GM18519 (cell line): ENCODE measurements at regions not wholly inside any gene's neighbourhood (a gene's known extent, or its start where the extent isn't known, plus 50 kb on each side); places are given as distances from the start of the nearest gene placed in this dataset.
A peak's percentile ranks its signal among the peaks of the same experiment; 100 is the strongest.

Experiments
- ATAC-seq: cut with Tn5 transposase; IDR thresholded peaks from one replicate; pipeline ENCODE4 v1.9.1; 2021; ENCODE audit warnings: mild to moderate bottlenecking, moderate library complexity; ENCODE audit not compliant: unreplicated experiment, low FRiP score

DNA sequence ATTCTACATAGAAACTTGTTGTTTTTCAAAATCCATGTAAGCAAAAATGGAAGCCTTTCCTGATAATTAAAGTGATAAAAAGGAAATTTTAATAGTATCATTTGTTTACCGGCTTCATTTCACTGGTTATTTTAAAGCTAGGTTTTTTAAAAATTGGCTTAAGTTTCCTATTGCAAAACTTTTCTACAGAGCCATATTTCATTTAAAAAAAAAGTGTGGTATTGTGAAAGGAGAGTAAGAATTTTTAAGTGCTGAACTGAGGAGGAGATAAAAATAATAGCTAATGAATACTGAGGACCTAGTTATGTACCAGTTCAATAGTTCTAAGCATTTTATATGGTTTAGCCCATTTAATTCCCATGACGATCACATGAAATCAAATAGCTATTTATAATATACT lies 172.2 kb upstream of the COL1A2 start:
- ATAC-seq, result no peak

DNA sequence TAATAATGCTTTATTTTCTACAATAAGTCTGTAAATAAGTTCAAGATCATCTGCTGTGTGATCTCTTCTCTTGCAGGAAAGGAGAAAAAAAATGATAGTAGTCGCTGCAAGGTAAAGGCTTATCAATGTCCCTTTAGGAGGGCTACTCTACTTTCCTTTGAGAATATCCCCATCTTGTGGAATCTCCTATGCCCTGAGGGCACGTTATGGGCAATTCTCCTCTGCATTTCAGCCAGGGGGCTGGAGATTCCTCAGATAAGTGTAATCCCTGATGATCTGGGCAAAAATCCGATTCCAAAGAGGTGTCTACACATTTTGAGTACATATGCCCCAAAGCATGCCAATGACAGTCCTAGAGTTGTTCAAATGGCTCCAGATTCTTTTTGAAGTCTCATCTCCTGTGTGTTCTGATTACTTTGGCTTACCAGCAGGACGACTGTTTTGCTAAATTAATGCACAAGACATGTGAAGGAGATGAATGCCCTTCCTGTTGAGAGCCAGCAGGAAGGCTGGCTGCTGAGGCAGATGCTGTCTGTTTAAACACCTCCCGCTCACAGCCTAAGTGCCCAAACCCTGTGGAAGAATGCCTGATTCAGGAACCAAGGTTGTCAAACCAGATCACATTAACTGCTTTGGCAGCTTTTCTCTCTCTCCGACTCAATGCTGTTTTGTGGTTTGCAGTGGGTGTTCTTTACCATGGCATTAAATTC lies 171.2 kb upstream of the COL1A2 start:
- ATAC-seq, result peak; percentile 39

DNA sequence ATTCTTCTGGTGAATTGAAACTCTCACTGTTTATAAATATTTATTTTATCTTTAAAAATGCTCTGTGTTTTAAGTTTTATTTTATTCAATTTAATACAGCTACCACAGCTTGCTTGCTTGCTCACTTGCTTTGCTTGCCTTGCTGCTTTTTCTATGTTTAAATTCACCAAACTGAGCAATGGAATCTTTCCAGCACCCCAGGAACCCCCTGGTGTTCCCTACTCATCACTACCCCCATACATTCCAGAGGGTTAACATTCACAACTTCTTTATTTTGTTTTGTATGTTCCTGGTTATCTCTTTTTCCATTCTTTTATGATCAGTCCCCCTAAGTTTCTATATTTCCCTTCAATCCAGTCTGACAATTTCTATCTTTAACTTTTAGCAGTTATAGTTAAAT lies 166.5 kb upstream of the COL1A2 start:
- no peak for ATAC-seq

DNA sequence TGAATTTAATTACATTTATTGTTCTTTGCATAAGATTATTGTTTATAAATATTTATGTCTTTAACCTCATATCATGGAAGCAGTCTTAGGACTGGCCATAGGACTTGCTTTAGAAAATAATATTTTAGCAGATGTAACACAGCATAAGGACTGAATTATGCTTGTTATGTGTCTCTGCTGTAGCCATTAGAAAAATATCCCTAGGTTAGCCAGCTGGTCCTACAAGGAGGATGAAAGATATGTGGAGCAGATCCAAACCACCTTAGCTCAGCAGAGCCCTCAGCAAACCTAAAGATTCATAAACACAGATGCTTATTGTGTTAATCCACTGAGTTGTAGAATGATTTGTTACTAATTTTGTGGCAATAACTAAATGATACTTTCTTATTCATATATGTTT lies 166.0 kb upstream of the COL1A2 start:
- no peak for ATAC-seq

DNA sequence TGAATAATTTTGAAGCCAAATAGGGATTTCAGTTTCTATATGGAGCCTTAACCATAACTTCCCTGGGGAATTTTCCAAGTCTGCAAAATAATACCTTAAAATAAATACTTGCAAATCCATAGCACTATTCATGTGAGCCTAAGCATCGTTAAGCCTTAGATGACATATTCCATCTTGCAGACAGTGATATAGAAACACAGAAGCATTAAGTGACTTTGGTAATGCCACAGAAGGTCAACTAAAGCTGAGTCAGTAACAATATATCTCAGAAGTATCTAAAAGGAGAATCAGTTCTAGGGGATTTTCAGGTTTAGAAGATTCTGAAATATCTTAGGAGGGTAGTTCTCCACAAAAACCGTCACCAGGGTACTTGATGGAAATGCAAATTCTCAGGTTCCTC lies 163.4 kb upstream of the COL1A2 start:
- ATAC-seq, result no peak

DNA sequence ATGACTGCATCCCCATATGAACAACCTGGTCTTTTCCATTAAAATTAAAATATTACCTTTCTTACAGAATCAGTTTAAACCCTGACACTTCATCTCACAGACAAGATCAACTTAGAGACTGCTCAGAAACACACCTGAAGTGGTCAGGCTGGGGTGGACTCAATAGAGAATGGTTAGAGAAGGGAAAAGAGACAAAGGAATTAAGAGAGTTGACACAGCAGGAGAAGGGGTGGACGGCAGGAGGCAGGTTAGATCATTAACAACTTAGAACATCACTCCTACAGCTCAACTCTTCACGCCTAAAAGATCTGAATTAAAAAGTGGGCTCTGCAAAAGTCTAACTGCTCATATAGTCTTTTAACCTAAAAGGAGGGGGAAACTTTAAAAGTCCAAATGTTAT lies 157.7 kb upstream of the COL1A2 start:
- ATAC-seq, result no peak

DNA sequence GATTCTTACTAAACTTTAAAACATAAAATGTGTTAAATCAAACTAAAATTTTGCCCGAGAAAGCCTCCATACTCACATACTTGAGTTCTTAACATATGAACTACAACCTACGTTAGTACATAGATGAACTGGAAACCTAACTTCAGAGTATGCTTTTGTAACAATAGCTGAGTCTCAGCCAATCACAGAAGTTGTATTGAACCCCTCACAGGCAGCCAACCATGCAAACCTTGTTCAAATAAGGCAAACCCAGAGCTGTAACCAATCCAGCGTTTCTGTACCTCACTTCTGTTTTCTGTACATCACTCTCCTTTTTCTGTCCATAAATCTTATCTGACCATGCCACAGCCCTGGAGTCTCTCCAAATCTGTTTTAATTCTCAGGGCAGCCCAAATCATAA lies 157.3 kb upstream of the COL1A2 start:
- ATAC-seq, result no peak

DNA sequence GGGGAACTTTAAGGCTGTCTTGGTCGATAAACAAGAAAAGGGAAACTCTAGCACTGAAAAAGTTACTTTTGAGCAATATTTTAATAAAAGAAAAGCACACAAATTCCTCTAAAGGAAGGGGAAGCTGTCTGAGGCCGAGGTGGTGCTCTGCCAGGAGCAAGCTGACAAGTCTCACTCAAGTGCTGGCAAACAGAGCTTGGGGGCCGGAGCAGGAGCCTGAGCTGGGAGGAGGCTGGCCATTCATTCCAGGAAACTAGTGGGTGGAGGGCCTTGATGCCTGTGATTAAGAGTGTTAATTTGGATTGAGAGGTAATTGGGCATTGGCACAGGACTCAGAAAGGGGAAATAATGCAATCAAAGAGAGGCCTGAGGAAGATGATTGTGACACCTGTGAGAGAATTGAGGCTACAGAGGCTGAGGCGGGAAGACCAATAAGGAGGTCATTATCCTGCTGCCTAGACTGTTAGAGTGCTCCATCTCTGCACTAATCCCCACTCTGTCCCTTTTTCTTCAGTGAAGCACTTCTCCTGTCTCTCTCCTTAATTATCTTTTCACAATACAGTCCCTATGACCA lies 154.9 kb upstream of the COL1A2 start:
- ATAC-seq, result no peak

DNA sequence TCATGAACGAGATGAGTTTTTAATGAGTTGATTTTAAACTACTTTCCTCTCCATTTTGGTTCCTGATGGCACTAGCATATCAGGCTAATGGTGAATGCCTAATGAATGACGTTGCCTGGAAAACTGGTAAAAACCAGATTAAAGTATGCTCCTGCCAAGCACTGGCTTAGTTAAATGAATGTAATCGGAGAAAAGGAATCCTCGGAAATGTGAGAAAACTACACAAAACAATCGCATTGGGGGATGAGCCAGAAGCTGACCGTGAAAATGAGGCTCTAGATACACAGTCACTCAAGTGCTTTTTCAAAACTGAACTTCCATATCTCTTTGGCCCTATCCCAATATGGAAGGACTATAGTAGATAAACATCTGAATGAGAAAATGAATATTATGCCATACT lies 153.8 kb upstream of the COL1A2 start:
- ATAC-seq, result no peak

DNA sequence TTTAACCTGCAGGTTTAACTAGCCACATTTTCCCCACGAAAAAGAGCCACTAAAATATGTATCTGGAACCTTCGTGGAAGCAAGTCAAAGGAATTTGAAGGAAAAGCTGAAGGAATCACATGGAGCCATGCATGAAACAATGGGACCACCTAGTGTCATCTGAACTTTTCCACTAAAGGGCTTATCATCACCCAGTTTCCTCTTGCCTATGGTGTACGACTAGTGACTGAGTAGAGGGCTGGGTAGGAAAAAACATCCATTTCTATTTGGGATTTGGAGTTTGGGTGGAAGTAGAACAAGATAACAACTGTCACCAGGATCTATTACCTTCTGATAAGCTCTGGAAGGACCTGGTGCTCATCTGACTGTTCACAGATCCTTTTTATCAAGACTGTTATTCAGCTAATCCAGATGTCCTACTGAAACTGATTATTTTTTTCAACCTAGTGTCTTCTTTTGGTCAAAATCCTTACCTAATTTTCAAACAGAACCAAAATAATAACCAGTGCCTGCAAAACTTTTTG lies 153.2 kb upstream of the COL1A2 start:
- ATAC-seq, result no peak

DNA sequence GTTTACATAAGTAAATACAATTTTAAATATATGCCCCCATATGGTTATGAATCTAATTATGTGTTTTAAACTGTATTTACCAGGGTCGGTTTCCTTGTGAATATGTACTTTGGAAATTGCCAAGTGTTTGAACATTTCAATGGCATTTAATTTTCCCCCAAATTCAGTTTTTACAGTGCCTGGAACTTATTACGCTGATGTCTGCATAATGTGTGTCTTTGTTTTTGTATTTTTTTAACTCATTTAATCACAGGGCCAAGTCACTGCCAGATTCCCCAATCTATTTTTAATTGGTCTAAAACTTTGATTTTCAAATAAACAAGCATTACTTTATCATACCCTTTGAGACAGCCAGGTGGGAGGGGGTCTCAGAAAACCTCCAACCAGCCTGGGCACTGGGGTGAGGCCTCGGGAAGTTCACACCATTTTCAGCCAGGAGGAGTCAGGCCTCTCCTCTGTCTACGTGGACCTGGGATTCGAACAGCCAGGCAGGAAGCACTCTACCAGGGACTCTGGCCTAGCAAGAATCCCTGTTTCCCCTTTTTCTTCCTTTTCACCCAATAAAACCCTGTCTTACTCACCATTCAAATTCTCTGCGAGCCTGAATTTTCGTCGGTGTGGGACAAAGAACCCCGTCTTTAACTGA lies 151.5 kb upstream of the COL1A2 start:
- ATAC-seq, result no peak

DNA sequence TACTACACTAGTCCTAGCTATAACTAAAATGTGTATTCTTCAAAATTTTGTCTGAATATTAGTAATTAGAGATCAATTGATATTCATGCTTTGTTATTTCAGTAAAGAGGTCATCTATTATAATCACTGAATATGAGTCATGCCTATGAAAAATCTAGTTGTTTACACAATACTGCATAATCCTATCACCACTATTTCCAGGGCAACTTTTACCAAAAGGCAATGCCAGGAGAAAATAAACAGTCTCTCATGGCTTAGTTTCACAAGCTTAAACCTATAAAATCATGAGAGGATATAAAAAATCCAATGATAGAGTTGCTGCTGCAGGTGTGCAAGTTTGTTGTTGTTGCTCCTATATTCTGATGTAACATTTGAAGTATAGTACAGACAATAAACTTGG lies 149.9 kb upstream of the COL1A2 start:
- no peak for ATAC-seq

DNA sequence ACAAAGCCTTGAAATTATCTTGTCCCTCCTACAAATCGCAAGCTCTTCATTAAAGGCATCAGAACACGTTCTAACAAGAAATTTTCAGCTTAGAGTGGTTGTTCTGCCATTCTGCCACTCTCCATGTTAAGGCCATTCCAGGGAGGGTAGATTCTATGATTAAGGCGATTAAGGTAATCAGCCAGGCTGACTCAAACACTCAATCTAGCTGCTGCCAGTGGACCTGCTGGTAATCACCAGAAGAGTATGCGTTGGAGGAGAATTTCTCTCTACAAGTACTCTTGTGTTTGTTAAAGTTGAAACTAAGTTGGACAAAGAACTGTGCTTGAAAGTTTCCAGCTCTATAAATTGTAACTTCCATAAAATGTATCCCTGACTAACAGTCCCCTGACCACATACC lies 149.2 kb upstream of the COL1A2 start:
- ATAC-seq, result no peak

DNA sequence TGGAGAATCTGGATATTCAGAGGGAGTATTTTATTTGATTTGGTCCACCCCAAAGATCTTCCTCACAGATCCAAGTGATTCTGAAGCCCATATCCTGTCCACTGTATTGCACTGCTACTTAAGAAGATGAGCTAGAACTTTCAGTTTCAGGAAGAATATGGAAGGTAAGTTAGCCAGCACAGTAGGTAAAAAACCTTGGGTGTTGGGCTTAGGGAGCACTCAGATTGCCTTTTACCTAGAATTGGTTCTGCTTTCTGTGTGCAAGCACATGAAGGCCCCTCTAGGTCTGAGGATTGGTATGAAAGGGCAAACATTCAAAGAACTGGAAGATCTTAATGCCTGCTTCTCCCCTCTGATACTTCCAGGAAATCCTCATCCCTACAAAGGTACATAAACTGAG lies 146.7 kb upstream of the COL1A2 start:
- no peak for ATAC-seq

DNA sequence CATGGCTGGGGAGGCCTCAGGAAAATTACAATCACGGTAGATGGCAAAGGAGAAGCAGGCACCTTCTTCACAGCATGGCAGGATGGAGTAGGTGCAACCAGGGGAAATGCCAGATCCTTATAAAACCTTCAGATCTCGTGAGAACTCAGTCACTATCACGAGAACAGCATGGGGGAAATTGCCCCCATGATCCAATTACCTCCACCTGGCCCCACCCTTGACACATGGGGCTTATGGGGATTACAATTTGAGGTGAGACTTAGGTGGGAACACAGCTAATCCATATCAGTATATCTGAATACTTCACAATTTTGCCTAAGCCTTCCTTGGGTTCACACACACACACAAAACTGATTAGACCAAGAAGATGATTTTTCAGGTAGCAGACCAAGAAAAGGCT lies 145.1 kb upstream of the COL1A2 start:
- ATAC-seq, result no peak

DNA sequence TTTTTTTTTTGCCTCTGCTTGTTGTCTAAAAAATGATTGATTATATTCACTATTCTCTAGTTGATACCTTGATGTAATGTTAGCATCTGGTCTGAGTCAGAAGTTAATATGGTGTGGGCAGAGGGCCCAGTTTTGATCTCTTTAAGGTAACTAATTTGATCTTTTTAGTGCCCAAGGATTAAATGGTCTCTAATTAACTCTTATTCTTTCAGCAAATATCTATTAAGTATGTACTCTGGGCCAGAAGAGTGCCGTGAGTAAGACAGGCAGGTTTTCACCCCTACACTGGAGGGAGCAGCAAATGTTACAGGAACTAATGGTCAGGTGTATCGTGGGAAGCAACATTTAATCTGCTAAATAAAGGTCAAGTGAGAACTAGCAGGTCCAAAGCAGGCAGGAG lies 144.6 kb upstream of the COL1A2 start:
- no peak for ATAC-seq

DNA sequence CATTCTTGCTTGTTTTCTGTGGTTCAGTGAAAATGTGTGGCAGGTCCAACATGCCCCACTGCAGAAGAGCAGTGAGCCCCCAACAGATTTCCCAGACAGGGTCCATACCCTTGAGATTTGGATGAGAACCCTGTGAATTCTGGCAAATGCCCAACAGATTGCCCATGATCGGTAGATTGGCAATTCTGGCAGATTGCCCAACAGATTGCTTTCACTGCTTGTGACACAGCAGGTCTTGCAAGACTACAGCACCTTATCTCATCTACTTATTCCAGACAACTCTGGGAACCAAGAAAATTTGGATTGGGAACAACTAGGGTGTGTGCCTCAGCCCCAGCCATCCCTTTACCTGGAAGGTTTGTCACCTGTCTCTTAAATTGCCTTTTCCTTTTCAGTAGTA lies 143.7 kb upstream of the COL1A2 start:
- ATAC-seq, result no peak

DNA sequence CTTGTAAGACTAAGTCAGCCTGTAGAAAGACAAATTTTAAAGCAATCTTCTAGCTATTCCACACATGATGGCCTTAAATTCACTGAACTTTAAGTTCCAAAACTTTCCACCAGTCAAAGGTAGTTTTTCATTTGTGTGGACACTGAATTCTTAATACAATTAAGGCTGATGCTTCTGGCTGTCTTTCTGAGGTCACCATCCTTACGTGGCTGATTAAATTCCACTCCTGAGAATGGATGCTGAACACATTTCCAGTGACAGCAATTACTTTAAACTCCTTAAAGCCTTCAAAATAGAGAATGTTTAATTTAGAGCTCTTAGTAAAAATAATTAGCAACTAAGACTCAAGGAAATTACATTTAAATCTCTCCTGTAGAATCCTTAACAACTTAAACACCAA lies 142.6 kb upstream of the COL1A2 start:
- ATAC-seq, result no peak

DNA sequence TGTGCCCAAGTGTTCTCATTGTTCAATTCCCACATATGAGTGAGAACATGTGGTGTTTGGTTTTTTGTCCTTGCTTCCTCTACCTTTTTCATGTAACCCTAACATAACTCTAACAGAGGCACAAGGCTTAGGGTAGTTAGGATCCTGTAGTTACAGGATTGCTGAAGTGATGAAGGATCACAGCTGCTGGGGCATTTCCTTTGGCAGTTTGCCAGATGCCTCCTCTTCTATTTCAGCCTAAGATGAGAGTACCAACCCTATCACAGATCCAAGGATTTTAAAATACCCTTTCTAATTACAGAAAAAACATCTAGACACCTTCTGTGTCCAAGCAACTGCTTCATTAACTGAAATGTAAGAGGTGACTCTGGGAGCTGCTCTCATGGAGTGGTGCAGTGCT lies 141.7 kb upstream of the COL1A2 start:
- no peak for ATAC-seq

DNA sequence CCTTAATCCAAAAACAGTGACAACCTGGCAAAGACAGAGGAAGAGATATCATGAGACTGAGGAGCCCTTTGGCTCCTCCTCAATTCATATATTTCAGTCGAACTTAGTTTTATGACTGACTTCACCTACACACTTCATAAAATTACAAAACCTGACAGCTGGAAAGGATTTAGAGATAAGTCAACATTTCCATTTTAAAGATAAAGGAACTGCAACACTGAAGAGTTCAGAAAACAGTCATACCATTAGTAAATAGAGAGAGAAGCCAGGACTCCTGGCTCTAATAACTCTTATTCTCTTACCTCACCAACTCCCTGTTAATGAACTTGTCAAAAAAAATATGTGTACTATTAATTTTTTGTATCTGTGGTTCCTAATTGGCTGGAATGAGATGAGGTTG lies 141.0 kb upstream of the COL1A2 start:
- ATAC-seq, result no peak

DNA sequence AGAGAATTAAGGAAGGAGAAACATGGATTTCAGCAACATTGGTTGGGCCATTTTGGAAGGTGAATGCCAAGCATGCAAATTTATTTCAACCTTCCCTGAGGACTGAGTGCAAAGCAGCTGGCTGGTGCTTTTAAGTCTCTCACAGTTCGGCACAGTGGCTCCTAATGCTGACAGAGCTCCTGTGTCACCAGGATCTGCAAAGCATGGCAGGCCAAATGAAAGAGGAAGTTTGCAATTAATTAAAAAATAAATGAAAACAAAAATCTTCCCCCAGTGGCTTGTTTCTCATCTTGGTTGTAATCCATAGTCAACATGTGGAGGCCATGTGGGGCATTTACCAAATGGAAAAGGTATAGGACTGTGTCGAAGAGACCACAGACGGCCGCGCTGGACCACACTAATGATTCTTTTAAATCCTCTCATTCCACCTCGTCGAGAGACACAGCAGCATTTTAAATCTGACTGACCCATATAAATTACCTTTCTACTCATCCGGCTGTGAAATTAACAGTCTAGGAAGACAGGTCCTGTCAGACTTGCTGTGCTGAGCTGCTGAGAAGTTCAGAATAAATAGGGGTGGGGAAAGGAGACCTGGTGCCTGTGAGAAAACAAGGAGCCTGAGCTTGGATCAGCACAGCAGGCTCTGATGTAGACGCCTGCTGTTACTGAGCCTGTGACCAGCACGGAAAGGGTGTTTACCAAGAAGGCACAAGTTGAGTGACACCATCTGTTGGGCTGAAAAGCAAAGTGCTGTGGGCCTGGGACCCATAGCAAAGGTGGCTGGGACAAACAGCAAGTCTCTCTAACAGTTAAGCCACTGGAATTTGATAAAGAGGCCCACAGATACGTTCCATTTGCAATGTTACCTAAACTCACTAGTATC lies 136.0 kb upstream of the COL1A2 start:
- no peak for ATAC-seq
